Adrenal gland (tissue), 5 donors: ENCODE measurements at regions not wholly inside any gene's neighbourhood (a gene's known extent, or its start where the extent isn't known, plus 50 kb on each side); places are given as distances from the start of the nearest gene placed in this dataset.

Experiments used
- POLR2A ChIP-seq, 2 donors: fragments of 450-650 bp; IDR thresholded peaks; one replicate each; pipeline ENCODE4 v1.6.1; 2017; ENCODE audit warnings: antibody characterized with exemption in 2 of 2, mild to moderate bottlenecking in 2 of 2, moderate library complexity in 1 of 2
- TF ChIP-seq, protein P1 (sequence below), 6 experiments: fragments of 450-650 bp in 4 of 6; fragments of 200-600 bp in 2 of 6; sonication (generic) in 1 of 6; IDR thresholded peaks; 1 replicate in 5 of 6; 2 replicates in 1 of 6; pipeline versions ENCODE4 v1.5.1 to v1.8.0; 2016 to 2021; ENCODE audit warnings: antibody characterized with exemption in 6 of 6, mild to moderate bottlenecking in 2 of 6, moderate library complexity in 1 of 6
- donor health status: DM: no; HTN: no; CAD: no.

DNA sequence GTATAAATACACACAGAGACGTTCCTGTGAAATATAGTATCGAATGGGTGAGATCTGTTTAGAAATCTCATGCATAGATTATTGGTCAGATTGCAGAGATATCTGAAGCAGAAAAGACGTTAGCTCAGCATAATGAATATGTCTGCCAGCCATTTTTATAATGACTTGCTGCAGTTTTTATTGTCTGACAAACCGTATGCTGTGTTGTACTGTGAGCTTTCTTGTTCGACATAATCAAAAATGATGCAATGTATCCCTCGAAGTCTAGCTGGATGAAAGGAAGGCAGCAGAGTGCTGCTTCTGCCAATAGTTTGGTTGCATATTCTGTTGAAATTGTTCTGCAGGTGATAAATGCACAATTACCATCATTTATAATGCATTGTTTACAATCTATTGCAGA is 514.9 kb upstream of the ARRDC3 start:
- no peak for TF ChIP-seq POLR2A (IDR thresholded peaks at IDR 0.05)
- TF ChIP-seq, protein P1, sequence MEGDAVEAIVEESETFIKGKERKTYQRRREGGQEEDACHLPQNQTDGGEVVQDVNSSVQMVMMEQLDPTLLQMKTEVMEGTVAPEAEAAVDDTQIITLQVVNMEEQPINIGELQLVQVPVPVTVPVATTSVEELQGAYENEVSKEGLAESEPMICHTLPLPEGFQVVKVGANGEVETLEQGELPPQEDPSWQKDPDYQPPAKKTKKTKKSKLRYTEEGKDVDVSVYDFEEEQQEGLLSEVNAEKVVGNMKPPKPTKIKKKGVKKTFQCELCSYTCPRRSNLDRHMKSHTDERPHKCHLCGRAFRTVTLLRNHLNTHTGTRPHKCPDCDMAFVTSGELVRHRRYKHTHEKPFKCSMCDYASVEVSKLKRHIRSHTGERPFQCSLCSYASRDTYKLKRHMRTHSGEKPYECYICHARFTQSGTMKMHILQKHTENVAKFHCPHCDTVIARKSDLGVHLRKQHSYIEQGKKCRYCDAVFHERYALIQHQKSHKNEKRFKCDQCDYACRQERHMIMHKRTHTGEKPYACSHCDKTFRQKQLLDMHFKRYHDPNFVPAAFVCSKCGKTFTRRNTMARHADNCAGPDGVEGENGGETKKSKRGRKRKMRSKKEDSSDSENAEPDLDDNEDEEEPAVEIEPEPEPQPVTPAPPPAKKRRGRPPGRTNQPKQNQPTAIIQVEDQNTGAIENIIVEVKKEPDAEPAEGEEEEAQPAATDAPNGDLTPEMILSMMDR (IDR thresholded peaks at IDR 0.05): no peak
